Left lobe of liver (tissue), 2 donors: ENCODE measurements at regions not wholly inside any gene's neighbourhood (a gene's known extent, or its start where the extent isn't known, plus 50 kb on each side); places are given as distances from the start of the nearest gene placed in this dataset.

Experiments used
- ATAC-seq: fragments of 200-7000 bp; cut with Tn5 transposase; one replicate; pipeline ENCODE4 v1.9.1; 2020; ENCODE audit warnings: mild to moderate bottlenecking, moderate library complexity
- DNase-seq: peaks from one replicate; pipeline ENCODE4 v3.0.0-alpha.2; 2020; ENCODE audit warnings: low spot score
- donor health status: DM: no; HTN: no; CAD: no; lungs with moderate emphysema.
- donor health status: DM: no; HTN: yes; CAD: no.

DNA sequence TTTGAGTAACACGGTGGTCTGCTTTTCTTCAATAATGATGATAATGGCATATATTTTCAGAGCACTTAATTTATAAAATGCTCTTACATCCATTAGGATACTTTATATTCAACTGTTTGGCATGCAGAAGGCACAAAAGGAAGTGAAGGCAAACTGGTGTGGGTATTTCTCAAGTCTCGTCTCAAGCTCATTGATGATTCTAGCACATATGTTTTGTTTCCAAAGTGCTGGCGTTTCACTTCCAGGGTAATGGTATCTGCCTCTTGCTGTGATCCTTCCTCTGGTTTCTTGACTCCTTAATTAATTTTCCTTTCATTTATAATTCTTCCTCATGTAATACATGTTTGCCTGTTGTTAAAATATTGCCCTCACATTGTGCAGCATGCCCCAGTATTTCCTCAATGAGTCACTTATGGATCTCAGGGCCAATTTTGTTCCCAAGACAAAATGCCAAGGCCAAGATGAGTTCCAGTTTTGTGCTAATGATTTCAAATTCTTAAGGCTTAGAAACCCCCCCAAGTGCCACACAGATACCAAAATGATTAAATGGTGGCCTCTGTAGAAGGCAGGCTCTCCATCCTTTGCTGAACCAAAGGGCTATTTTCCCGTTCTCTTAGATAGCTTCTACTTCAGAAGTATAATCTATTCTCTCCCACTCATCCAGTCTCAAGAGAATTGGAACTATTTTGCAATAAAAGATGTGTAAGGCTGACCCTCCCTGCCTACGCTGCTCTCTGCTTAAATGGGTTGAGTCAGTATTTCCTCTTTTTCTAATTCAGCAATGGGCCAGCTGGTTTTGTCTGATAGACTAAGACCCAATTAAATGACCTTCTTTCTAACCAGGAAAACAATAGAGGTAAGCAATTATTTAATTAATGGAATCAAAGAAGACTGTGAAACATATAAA is 171.2 kb downstream of the ZNF365 start:
- DNase-seq (no peak), ATAC-seq (no peak)

DNA sequence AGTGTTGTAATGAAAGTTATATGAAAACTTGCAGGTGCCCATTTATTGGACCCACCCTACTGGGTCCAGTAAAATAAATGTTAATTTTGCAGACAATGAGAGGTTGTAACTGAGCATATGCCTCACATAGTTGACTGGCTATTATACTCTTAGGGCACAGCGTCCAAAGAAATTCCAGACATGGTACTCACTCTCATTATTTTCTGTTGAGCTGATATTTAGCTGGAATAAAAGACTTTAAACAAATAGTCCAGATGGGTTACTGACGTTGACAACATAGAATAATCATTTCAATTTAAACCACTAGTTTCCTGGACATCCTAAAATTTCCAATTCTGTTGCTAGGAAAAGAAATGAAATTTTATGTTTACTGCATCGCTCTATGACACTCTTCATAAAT is 174.5 kb downstream of the ZNF365 start:
- no peak for DNase-seq
- no peak for ATAC-seq

DNA sequence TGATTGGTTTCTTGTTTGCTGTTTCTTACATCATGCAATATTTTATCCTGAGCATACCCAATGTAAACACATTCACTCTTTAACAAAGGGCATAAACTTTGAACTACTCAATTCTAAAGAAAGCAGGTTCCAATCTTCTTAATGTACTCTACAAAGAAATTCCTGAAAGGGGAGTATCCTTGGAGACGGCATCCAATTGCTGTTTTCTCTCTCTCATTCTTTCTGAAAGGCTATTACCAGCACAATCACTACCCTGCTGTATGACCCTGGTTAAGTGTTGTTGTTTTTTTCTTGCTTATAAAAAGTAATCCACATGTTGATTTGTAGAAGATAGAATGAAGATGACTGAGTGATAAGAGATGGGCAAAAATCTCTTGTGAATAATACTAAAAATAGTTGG is 176.0 kb downstream of the ZNF365 start:
- DNase-seq, result no peak
- ATAC-seq, result no peak

DNA sequence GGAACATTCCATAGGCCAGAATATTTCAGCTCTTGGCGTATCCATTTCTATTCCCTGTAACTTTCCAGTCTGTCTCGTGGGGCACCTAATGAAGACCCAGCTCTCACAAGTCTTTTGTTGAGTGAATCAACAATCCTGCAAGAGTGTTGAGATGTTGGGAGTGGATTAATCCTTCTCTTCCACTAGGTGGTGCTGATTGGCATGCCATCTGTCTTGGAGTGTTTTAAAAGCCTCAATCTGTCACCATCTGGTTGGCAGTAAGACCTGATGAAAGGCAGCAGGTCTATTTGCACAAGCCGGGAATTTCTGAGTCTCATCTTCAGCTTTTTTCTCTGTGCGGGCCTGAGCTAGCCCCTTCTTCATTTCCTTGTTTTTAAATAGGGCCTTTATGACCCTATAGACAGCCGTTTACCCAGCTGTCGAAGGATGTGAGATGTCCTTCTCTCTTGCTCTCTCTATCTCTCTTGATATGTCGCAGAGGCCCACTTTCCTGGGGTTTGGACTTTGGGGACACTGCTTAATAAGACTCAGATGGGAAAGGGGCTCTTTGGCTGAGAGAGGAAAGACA is 180.5 kb downstream of the ZNF365 start:
- ATAC-seq (peak; percentile 98), DNase-seq (no peak)

DNA sequence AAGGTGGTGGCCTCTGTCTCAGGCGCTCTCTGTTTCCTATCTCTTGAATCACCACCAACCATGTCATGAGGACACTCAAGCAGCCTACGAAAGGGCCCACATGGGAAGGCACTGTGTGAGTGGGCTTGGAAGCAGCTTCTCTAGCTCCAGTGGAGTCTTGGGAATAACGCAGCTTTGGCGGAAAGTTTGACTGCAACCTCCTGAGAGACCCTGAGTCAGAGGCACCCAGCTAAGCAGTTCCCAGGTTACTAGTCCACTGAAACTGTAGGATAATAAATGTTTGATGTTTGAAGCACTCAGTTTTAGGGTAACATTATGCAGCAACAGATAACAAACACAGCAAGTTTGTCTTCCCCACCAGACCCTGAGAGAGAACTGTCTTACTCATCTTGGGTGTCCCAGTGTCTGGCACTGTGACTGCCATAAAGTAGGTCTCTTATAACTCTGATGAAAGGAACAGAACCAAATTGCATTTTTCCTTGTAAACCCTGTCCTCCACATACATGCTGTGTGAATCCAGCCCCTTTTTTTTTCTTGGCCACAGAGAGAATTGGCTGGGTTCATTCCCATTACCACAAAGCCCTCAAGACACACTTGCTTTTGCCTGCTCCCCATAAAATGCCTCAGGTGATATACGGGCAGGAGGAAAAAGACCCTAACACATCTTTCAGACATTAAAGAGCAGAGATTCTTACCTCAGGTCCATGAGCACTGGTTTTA is 185.5 kb downstream of the ZNF365 start:
- DNase-seq, result no peak
- no peak for ATAC-seq

DNA sequence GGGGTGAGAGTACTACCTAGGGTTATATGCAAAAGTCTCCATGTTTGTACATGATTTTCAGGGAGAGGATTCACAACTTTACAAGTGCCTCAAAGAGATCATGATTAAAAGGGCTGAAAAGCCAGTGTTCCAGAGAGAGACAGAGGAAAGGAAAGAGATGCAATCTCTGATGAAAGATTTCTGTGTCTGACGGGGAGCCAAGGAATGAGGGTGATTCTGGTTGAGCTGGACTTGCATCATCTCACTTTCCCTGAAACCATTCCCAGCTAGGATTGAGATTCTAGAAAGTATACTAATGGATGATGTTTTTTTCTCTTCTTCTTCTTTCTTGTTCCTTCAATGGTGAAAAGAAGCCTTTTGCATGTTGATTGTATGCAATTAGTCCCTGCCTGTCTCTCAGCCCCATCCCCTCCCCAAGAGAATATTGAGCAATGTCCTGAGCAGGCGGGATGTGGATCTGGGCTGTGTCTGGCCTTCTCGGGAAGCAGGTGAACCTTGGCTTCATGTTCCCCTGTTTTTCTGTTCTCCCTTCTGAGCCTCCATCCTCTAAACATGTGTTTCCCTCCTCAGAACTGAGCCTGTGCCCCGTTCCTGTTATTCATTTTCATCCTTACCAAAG is 186.1 kb downstream of the ZNF365 start:
- ATAC-seq, result no peak
- no peak for DNase-seq

DNA sequence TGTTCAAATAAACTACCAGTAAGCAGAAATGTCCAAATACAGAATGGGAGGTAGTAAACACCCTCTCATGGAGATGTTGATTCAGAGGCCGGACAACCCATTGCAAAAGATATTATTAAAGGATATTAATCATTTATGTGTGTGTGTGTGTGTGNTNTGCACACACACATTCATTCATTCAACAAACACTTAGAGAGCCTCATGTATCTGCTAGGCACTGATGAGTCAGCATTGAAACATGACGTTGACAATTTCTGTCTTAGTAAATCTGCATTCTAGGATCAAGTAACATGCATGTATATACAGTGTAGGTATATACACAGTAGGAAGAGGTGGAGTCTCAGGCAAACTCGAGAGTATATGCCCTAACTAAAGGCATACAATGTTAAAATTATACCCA is 187.0 kb downstream of the ZNF365 start:
- ATAC-seq (no peak), DNase-seq (no peak)

DNA sequence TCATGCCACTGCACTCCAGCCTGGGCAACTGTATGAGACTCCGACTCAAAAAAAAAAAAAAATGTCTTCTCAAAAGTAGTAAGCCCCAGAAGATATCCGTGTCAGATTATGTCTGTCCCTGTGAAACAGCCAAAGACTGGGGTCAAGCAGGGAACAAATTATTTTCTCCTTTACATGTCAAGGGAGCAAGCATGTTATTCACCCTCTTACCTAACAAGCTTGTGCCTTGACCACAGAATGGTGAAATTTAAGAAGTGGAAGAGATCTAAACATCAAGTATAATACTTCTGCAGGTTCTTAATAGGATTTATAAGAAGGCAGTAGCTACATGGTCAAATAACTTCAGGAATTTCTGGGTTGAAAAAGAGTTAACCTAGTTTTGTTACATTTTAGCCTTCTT is 187.9 kb downstream of the ZNF365 start:
- ATAC-seq (no peak), DNase-seq (no peak)

DNA sequence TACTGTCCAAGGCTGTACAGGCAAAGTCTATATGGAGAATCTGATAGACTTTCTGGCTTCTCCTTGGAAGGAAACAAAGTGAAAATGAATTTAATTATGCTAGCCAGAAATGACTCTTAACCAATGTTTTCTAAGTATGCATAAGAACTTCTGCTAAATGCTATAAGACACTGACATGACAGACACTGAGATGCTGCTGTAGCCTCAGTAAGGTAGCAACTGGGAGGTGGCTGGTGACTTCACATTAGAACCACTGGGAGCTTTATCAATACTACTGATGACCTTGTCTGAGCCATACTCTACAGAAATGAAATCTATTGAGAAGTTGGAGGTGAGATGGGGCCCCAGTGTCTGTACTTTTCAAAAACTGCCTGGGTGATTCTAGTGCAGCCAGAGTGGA is 188.6 kb downstream of the ZNF365 start:
- no peak for ATAC-seq
- DNase-seq, result no peak

DNA sequence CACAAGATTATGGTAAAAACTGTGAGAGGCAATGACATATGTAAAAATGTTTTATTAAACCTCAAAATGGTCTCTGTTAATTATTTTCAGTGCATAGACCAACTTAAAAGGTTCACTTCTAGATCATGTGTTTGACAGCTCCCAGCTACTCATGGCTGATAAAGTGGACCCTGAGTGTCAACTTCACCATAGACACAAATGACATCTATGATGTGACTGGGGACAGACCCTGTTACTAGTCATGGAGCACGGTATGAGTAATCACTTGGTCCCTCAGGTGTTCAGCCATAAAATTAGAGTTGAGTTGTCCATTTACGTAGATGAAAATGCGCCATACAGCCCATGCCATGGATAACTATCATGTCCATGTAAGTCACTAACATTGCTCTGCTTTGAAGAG is 199.8 kb downstream of the ZNF365 start:
- DNase-seq (no peak), ATAC-seq (no peak)

DNA sequence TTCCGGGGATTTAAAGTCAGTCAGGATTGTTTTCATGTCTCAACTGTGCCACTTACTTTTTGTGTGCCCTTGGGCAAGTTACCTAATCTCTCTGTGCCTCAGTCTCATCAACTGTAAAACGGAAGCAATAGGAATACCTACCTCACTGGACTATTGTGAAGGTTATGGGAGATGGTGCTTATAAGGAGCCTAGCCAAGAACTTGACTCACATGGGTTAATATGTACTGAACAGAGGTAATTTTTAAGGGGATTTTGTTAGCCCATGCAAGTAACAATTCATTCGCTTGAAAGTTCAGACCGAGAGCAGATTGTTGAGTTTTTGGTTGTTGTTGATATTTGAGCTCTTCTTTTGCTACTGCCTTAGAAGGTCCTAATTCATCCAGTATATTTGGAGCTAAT is 202.9 kb downstream of the ZNF365 start:
- no peak for ATAC-seq
- no peak for DNase-seq

DNA sequence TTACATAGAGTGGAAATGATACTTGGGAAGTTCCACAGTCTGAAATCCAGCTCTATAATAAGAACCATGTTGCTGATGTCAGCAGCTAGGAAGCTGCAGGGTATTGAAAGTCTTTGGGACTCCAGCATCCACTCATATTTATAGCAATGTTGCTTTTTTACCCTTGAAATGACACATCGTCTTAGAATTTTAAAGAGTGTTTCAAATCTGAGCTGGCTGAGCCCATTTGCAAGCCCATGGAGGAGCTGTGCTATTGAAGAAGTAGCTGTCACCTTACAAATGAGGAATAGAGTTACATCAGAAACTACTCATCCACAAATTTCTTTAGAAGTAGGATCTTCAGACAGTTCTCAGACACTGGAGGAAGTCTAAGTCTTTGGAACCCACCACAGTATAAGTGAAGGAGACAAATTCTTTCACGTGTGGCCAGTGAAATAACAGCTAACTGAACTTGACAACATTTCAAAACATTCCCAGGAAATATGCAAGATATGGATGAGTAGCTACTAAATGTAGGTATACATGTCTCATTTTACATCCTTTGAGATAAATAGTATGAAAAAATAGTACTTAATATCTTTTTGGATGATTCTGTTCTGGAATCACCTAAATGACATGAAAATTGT is 203.6 kb downstream of the ZNF365 start:
- DNase-seq (no peak), ATAC-seq (no peak)

DNA sequence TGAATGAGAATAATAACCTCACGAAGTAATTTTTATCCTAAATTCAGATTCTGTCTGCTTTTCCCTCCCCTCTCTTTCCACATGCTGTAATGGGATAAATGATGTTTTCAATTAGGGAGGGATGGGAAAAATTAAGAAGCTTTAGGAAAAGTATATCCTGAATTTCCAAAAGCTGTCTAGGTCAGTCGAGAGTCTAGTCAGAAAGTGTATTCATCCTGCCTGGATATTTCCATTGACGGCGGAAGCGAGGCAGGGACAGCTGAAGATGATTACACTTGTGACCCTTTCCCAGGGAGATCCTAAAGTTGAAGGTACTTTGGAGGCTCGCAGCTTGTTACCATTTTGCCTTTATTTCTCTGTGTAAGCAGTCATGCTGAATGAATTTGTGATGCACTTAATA is 204.1 kb downstream of the ZNF365 start:
- no peak for DNase-seq
- no peak for ATAC-seq

DNA sequence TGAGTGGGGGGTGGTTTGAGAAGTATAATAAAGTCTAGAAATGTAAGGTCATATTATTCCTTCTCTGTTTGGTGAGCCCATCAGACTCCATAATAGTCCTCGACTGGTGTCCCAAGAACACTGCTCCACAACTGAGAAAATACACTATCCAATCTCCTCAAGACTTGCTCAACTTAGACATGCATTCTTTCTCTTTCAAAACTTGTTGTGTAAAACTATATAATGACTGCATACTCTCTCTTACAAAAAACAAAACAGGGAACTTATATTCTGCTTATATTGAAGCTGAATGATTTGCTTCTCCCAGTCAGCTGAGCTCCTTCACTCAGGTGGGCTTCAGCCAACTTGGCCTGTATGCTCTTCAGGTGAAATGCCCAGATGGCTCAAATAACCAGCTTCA is 204.7 kb downstream of the ZNF365 start:
- DNase-seq (no peak), ATAC-seq (no peak)

DNA sequence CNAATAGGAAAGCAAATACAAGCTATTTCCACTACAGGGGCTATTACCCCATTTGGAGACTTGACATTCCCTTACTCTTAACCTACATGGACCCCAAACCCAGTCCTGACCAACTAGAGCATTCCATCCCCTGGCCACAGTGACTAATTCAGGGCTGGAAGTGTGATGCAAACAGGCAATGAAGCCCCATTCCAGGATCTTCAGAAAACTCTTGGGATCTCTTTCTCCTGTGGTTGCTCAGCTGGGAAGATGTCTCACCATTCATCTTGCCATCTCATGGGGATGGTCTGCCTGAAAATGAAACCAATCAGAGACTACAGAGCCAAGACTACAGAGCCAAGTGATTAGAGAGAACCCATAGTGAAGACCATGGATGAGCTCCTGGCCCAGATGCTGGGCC is 206.2 kb downstream of the ZNF365 start:
- DNase-seq (no peak), ATAC-seq (no peak)

DNA sequence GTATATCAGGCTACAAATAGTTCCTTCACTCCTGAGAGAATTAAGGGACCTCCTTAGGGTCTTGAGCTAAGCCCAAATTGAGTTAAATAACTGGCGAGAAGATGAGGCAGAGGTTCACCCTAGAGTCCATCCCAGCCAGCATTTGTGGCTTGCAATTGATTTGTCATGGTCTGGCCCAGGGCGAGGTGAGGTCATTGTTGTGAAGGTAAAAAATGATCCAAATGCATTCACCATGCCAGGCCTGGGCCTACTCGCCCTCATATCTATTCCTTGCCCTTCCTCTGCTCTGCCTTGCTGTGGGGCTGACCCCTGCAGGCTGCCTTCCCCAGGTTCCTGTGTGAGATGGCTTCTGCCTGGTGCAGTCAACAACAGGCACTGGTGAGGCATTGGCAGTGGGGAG is 207.2 kb downstream of the ZNF365 start:
- no peak for DNase-seq
- no peak for ATAC-seq

DNA sequence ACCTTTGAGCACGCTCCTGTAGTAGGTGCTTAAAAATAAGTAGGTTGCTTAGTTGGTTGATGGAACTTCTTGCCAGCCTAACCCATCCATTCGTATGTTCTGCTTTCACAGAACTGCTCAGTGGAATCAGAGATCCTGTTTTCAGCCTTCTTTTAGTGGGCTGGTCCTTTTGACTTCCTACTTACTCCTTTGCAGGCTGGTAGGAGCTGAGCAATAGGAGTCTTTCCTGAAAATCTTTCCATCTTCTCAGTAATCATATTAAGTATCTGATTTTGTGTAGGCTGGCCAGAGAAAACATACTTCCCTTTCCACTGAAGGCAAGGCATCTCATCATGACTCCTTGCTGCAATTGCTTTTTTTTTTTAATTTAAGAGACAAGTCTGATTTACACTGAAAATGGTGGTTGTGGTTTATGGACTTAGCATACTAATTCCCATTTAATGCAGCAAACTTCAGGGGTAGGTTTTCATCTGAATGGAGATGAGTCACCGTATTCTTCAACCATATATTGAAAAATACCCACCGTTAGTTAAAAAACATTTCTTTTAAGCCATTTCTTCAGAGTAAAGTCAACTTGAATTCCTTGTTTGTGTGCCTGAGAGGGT is 208.0 kb downstream of the ZNF365 start:
- no peak for DNase-seq
- no peak for ATAC-seq

DNA sequence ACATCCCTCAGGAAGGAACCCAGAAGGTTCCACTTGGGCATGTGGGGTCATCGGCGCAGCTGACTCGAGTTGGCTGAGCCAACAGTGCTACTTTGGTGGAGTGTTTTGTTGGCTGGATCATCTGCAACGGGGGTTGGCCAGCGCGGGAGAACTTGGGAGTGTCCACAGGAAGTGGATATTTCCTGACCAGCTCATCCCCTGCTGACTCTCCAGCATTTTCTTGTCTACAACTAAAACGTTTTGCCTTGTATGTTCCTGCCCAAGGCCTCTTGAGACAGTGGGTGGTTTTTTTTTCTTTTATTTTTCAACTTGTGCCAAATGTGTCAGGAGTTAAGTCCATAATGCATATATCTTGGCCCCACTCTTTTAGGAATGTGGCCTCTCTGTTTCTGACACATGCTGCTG is 208.6 kb downstream of the ZNF365 start:
- DNase-seq (no peak), ATAC-seq (peak; percentile 34)

DNA sequence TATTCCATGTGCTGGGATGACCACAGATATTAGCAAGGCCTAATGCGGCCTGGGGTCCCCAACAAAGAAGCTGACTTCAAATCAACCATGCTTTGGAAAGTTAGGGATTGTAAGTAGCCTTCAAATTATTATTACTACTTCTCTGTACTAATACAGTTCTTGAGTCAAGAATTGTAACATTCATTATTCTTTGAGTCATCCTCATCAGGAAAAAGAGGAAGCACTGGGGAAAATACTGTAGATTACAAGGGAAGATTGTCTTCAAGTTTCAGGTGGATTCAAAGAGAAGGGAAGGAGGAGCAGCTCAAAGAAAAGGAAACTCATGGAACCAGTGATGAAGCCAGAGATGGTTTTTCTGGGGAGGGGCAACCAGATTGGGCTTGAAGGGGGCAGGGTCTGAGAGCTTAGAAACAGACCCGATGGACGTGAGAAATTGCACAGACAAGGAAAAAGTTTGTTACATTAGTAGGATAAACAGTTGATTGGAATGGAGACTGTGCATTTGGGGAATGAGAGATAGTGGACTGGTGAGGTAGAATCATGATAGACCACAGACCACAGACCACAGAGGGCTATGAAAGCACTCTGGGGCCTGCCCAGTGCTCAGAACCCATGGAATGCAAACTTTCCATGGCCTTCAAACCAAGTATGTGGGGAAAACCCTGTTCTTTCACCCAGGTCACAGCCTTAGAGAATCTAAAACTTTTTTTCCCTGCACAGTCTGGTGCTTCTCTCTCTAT is 209.9 kb downstream of the ZNF365 start:
- DNase-seq, result no peak
- no peak for ATAC-seq

DNA sequence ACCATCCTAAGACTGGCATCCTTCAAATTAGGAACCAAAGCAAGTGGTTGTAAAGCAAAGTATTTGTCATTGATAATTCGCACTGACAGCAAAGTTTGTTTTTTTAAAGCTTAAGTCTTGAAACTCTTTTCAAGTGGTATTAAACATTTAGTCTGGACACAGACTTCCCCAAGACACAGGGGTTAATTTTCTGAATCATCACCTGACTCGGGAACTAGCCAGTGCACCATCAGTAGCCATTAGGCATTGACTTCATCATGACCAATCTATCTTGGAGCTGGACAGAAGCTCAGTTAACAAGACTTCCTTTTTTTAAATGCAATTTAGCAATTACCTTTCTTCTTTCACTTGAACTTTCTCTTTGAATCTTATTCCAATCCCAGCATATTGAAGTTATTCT is 210.6 kb downstream of the ZNF365 start:
- no peak for DNase-seq
- no peak for ATAC-seq
